Left colon (tissue), 2 donors: ENCODE measurements at regions not wholly inside any gene's neighbourhood (a gene's known extent, or its start where the extent isn't known, plus 50 kb on each side); places are given as distances from the start of the nearest gene placed in this dataset.
"Not testable (repeated sequence)": the region's sequence is repeated elsewhere in the genome, so short reads cannot be mapped to it uniquely, and the experiment has no call there.

Experiments used
- ATAC-seq: fragments of 200-7000 bp; cut with Tn5 transposase; one replicate; pipeline ENCODE4 v1.9.1; 2020; ENCODE audit warnings: mild to moderate bottlenecking, moderate library complexity
- DNase-seq, 2 donors: peaks; one replicate each; pipeline ENCODE4 v3.0.0-alpha.2; 2020
- intact Hi-C, 2 donors: fragments of 100-400 bp; cut with DNase I in 1 of 2; cut with micrococcal nuclease in 1 of 2; formaldehyde crosslinking; loops; one replicate each; pipeline versions ENCODE4 v1.11.2 to v1.14.0; 2022; cut with DNase I, micrococcal nuclease
- donor health status: DM: no; HTN: no; CAD: no.
- donor health status: DM: yes; HTN: yes; CAD: no.

GRCh38 chr19:20413705-20414104, 151.9 kb downstream of the ZNF737 start:
- ATAC-seq (no peak), DNase-seq (no peak)
- intact Hi-C loops: loop anchor here in 1 of 2 donors (5.0 kb wide), 1 partner anchor 124 kb away; no protein-coding TSS in a partner anchor

- no peak for ATAC-seq
- no peak for DNase-seq
Observed at GRCh38 chr19:20412846-20413245, 152.7 kb downstream of the ZNF737 start.

GRCh38 chr19:20397292-20397691, 168.3 kb downstream of the ZNF737 start:
- ATAC-seq: no peak
- no peak for DNase-seq
- intact Hi-C loops: no loop called here

More at GRCh38 chr19:20412846-20413245, 152.7 kb downstream of the ZNF737 start:
- intact Hi-C loops: loop anchor here in 1 of 2 donors (5.0 kb wide), 1 partner anchor 124 kb away; no protein-coding TSS in a partner anchor

- intact Hi-C loops: no loop called here
- no peak for DNase-seq
- no peak for ATAC-seq
Observed at GRCh38 chr19:20388706-20389225, 176.8 kb downstream of the ZNF737 start.

GRCh38 chr19:20385061-20385460, 180.5 kb downstream of the ZNF737 start:
- DNase-seq (no peak), ATAC-seq (no peak)
- intact Hi-C loops: no loop called here

- DNase-seq (no peak), ATAC-seq (no peak)
- intact Hi-C loops: no loop called here
Observed at GRCh38 chr19:20371911-20372310, 193.7 kb downstream of the ZNF737 start.

GRCh38 chr19:20371304-20371703, 194.3 kb downstream of the ZNF737 start:
- DNase-seq, intact Hi-C loops, ATAC-seq: not testable (repeated sequence)

GRCh38 chr19:20367811-20368294, 197.7 kb downstream of the ZNF737 start:
- no peak for ATAC-seq
- intact Hi-C loops: no loop called here
- no peak for DNase-seq

- intact Hi-C loops: no loop called here
- DNase-seq: no peak
- no peak for ATAC-seq
Observed at GRCh38 chr19:20365146-20365545, 198.1 kb downstream of the ZNF486 start.

- no peak for DNase-seq
- ATAC-seq: no peak
- intact Hi-C loops: no loop called here
Observed at GRCh38 chr19:20359933-20360720, 193.1 kb downstream of the ZNF486 start.

GRCh38 chr19:20358841-20359465, 191.9 kb downstream of the ZNF486 start:
- ATAC-seq, DNase-seq, intact Hi-C loops: not testable (repeated sequence)

- DNase-seq (no peak), ATAC-seq (no peak)
- intact Hi-C loops: no loop called here
Observed at GRCh38 chr19:20357921-20358320, 190.9 kb downstream of the ZNF486 start.

- DNase-seq (no peak), ATAC-seq (no peak)
- intact Hi-C loops: no loop called here
Observed at GRCh38 chr19:20351244-20351643, 184.2 kb downstream of the ZNF486 start.

GRCh38 chr19:20349206-20349605, 182.2 kb downstream of the ZNF486 start:
- DNase-seq: no peak
- intact Hi-C loops: no loop called here
- ATAC-seq: no peak

- no peak for ATAC-seq
- DNase-seq: no peak
- intact Hi-C loops: no loop called here
Observed at GRCh38 chr19:20339444-20339843, 172.4 kb downstream of the ZNF486 start.

GRCh38 chr19:20334760-20335159, 167.7 kb downstream of the ZNF486 start:
- DNase-seq: no peak
- intact Hi-C loops: no loop called here
- no peak for ATAC-seq

GRCh38 chr19:20333508-20333907, 166.5 kb downstream of the ZNF486 start:
- DNase-seq (no peak), ATAC-seq (no peak)
- intact Hi-C loops: no loop called here

GRCh38 chr19:20325151-20325550, 158.1 kb downstream of the ZNF486 start:
- intact Hi-C loops: no loop called here

GRCh38 chr19:20321139-20321763, 154.2 kb downstream of the ZNF486 start:
- intact Hi-C loops: no loop called here
- ATAC-seq: no peak
- no peak for DNase-seq

More at GRCh38 chr19:20325151-20325550, 158.1 kb downstream of the ZNF486 start:
- no peak for ATAC-seq
- DNase-seq: no peak
